HuH-7 (cell line): ENCODE measurements at regions not wholly inside any gene's neighbourhood (a gene's known extent, or its start where the extent isn't known, plus 50 kb on each side); places are given as distances from the start of the nearest gene placed in this dataset.

ENCODE experiments used
- DNase-seq: peaks from one replicate; pipeline ENCODE4 v3.0.0; 2011; ENCODE audit warnings: low spot score

DNA sequence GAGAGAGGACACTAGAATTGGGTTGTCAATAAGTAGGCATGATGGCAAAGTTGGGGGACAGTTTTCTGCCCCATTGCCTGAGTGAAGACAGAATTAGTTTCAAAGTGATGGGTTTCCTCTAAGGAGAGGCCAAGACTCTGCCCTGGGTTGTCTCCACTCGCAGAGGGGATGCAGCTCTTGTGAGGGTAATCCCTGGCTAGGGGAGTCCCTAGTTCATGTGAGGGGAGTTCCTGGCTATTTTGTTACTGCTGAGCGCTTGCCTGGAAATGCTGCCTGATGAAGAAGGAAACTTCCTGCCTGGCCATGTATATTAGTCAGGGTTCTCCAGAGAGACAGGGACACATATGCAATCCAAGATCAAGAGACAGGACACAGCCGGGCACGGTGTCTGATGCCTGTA is 501.5 kb downstream of the BCL11A start:
- DNase-seq: no peak

DNA sequence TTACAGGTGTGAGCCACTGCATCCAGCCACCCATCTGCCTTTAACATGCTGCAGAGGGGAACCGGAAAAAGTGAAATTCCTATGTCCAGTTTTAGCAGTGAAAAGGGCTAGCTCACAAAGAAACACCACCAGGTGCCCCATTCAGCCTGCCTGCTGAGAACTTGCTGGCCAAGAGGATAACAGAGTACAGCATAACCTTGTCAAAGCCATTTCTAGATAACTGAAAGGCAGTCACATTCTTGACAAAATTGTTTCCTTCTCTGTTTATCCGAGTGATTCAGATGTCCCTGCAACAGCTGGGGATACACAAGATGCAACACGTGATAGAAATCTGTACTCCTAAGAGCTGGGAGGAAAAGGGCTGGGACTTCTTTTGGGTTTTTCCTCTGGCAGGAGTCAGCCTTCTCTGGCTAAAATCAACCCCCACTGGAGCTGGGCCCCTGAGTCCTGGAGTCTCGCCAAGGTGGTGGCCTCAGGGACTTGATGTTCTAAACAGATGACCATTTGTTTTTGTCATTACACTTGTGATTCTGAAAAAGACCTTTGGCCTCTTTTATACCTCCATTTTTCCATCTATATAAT is 505.4 kb downstream of the BCL11A start:
- no peak for DNase-seq

DNA sequence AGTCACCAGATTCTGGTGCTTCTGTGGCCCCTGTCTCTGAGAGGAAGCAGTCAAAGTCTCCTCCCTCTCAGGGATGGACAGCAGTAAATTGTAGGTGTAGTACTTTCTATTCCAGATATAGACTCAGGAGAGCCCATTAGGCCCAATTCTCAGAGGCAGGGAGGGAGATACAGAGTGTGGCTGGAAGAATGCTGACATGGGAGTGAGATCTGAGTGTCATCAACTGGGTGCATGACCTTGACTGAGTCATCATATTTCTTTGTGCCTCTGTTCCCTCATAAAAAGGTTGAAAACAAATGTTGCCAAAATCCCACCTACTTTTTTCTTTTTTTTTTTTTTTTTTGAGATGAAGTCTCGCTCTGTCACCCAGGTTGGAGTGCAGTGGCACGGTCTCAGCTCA is 506.1 kb downstream of the BCL11A start:
- DNase-seq: no peak

DNA sequence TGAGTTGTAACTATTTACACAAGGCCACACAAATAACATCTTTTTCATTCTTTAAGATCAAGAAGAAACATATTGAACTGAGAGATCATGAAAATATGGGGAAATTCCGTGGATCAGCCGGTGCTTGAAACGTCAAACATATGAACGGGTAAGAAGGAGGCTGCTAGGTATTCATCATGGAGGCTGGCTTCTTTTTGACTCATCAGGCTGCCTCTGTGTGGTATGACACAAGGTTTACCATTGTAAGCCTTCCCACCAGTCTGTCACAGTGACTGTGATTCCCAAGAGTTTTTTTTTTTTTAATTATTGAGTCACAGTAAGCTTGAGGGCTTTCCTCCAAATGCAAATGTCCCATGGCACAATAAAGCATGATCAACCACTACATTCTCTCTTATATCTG is 506.9 kb downstream of the BCL11A start:
- DNase-seq: no peak

DNA sequence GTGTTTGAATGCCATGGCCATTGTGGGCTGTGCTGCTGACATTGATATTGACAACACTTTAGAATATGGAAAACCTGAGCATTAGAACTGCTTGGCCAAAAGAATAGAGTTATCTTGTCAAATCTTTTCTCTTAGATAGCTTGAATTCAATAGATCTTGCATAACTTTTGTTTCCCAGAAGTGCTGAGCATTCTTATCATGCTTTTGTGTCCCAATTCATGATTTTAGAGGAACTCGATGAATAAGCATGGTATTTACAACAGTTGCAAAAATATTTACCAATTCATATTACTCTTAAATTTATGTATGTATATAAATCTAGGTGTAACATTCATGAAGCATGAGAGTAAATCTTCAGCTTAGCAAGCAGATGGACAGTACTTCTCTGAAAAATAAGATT is 508.0 kb downstream of the BCL11A start:
- no peak for DNase-seq

DNA sequence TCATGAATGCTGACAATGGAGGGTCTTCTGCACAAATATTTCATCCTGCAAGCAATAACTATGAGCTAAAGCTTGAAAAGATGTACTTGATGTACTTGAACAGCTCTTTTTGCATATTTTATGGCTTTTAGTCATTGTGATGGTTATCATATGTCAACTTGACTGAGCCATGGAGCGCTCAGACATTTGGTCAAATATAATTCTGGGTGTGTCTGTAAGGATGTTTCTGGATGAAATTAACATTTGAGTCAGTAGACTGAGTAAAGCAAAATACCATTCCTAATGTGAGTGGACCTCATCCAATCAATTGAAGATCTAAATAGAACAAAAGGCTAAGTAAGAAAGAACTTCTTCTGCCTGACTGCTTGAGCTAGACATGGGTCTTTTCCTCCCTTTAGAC is 509.0 kb downstream of the BCL11A start:
- no peak for DNase-seq

DNA sequence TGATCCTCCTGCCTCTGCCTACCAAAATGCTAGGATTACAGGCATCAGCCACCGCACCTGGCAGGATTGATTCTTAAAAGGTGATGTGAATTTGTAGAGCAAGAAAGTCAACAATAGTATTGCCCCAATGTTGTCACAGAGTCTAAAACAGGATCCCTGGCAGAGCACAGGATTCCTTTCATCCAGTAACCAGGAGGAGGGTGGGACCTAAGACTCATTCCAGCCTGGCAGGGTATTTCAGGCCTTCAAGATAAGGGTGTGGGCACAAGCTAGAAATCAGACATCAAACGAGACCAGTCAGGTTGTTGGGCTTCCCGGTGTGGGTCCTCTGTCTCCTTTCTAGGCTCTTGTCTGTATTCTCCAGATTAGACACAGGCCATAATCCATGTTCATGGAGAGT is 511.4 kb downstream of the BCL11A start:
- DNase-seq: no peak

DNA sequence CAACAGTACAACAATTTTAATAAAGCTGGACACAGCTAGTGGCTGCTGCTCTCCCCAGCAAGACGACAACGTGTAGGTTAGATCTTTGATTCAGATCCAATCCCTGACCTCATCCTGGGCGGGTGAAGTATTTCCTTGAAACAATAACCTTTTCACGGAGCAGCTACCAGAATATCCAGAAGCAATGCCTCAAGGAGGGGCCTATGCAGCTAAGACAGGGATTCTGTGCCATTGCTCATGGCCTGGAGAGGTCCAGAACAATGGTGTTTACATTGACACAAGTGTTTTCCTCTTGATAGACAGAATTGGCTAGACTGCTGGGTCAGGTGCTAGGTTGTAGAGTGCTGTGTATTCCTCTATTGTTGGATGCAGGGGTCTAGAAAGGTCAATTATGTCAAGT is 520.1 kb downstream of the BCL11A start:
- DNase-seq: no peak

DNA sequence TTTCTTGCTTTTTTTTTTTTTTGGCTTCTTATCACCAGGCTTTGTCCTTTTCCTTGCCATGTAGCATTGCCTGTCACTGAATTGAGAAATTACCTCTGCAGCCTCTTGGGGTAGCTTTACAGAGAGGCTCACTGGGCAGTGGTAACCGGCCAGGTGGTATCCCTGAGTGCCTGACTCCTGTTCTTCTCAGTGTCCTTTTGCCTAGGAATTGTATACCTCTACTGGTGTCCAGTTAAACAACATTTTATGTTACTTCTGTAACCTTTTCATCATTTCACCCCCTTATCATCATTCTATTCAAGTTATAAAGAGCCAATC is 523.9 kb downstream of the BCL11A start:
- DNase-seq: no peak

DNA sequence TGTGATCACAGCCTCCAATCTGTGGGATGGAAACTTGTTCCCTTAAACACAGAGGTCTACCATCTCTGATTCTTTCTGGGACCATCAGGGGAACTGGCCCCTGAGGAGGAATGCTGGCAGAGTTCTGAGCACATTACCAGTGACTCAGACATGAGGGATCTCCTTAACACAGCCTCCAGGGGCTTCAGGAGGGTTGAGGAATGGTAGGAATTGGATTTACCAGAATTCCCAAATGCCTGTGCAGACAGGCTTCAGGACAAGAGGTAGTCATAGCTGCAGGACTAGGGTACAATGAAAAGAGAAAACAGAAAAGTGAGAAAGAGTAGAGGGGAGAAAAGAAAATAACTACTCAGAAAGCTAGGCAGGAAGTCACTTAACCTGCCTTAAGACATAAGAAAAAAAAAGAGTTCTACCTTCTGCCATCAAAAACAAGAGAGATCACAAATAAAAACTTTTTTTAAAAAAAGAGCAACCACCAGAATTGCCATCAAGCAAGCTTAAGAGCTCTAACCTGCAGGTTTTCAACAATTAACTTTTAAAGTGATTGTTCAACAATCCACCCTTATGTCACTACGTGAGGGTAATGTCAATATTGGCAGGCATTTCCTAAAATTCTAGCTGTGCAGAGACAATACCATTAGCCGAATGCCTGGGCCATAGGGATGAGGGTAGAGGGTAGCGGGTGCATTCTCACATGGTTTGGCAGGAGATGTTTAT is 524.4 kb downstream of the BCL11A start:
- DNase-seq: no peak

DNA sequence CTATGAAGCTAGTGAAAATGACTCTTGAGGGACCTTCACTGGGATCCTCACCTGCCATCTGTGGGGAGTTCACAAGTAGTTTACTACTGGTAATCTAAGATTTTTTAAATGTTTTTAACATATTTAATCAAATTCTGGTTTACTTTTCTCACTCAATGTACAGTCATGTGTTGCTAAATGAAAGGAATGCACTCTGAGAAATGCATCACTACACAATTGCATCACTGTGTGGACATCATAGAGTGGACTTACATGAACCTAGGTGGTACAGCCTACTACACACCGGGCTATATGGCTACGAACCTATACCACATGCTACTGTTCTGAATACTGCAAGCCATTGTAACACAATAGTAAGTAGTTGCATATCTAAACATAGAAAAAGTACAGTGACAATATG is 528.0 kb downstream of the BCL11A start:
- no peak for DNase-seq

DNA sequence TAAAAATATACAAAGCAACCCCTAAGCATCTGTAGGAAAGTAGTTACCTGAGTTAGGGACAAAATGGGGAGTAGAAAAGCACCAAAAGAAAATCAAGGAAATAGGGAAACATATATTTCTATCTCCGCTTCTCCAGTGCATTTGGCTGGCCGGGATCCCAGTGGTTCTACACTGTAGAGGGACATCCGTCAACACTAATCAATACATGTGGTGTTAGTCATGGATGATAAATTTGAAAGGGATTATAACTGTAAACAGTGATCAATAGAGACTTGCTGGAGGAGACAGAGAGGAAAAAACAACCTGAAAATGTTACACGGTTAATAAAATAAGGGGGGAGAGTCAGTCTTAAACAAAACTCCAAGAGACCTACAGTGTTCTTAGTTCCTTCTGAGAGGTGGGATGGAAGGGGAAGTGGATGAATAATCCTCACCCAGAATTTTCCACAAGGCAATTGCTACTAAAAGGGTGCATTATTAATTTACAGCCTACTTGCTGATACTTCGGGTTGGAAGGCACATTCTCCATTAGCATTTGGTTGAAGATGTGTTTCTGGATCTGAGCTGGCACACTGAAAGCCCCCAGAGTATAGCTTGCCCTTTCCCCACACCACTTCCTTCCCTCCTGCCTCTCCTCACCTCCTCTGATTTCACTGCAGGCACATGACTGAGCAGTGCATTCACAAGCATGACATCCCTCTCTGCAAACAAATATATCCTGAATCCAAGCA is 530.0 kb downstream of the BCL11A start:
- DNase-seq: no peak

DNA sequence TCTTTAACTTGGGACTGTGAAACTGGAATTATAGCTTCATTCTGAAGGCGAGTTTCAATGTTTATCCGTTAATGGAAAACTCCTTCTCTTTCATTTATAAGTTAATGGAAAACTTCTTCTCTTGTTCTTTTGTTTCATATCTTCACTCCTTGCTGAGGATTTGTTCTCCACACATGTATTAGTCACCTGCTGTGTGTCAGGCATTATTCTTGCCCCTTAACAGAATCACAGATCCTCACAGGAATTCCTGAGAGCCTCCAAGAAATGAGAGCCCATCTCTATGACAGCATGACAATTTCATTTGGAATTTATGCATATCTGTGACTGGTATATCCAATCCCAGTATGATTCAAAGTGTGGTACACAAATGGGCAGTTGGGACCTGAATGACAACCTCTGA is 545.8 kb downstream of the BCL11A start:
- DNase-seq: no peak

DNA sequence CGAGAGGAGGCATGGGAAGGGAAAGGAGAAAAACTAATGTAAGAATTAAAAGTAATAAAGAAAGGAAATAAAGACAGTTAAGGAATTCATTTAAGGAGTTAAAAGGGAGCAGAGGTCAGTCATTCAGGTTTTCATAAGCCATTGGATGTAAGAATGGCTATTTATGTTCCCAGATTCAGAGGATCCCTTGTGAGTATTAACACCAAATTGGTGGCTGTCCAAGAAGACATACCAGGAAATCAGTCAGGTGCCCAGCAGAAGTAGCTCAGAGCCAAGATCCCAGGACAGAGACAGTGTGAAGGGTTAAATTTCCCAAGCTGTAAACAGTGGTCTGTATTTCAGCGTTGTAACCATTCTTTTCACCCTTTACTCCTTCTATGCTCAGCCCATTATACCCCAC is 550.4 kb downstream of the BCL11A start:
- no peak for DNase-seq

DNA sequence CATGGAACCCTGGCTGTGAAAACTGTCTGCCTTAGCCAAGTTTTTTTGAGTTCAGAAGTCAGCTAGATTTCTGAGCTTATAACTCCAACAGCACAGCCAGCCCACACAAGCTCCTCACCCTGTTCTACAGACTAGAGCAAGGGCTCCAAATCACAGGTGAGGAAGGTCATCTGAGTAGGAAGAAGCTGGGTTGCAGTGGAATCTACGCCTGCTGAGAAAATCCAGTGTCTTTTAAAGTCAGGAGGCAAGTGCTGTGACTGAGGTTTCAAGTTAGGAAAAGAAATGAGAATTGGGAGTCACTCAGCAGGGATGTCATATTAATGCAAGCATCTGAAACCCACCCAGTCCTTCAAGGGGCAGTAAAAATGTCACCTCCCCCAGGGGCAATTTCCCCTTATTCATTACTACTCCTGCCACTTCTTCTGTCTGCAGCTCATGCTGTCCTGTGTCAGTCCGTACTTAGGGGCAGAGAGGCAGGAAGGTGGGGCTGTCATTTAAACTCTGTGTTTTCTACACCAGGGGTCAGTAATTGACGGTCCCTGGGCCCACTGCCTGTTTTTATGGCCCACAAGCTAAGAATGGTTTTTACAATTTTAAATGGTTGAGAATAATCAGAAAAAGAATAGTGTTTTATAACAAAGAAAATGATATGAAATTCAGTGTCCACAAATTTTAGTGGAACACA is 551.1 kb downstream of the BCL11A start:
- no peak for DNase-seq

DNA sequence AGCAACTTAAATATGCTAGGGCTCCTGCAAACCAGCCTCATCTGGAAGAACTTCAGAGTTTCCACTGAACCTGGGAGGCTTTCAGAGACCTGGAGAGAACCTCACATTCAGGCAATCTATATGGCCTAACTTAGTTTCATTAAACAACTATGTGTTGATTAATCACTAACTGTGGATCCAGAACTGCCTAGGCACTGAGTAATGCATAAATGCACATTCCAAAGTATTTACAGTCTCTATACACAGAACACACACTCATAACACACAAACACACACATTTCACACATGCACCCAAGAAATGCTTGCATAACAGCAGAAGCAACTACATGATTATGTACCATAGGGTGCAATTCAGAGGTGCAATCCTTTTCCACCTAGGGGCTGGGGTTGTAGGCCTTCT is 552.8 kb downstream of the BCL11A start:
- DNase-seq: no peak

DNA sequence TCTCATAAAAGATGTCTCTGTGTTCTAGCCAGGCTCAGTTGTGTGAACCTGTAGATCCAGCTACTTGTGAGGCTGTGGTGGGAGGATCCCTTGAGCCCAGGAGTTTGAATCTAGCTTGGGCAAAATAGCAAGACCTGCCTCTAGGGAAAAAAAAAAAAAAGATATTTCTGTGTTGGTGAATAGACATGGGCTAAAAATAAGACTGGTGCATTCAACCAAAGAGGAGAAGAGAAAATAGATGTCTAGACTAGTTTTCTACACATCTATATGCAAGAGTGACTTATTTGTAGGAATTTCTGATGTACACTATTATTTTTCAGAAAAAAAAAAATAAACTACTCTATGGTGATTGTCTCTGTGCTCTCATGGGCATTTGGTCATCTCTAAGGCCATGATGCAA is 555.1 kb downstream of the BCL11A start:
- DNase-seq: no peak

DNA sequence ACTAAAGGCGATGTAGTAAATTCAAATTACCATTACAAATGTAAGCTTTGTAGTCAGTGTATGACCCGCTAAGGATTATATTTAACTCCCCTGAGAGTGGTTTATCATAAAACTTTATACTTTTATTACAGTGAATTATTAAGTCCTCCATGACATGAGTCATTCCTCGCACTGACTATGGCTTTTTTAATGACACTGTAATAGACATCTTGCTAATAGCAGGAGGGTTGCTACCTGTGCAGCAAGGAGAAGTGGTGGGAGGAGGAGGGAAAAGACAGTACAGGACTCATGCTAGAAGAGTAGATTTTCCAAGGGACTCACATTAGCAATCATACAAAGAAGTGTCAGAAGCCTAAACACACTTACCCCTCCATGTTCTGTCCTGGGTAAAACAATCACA is 556.1 kb downstream of the BCL11A start:
- DNase-seq: no peak

DNA sequence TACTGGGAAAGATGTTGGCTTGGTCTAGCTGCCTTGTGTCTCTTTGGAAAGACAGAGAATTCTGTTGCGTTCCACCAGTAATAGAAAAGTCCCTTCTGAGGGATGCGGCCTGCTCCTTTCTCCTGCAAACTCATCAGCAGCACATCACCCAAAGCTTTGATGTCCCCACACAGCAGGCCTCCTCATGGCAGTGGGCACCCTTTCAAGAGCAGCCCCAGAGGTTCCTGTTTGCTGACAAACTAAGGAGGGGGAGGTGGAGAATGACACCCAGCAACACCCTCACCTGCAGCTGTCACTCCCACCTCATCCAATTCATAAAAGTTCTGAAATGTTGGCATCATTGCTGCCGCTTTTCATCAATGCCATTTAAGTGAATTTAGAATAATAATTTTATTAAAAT is 556.6 kb downstream of the BCL11A start:
- DNase-seq: no peak

DNA sequence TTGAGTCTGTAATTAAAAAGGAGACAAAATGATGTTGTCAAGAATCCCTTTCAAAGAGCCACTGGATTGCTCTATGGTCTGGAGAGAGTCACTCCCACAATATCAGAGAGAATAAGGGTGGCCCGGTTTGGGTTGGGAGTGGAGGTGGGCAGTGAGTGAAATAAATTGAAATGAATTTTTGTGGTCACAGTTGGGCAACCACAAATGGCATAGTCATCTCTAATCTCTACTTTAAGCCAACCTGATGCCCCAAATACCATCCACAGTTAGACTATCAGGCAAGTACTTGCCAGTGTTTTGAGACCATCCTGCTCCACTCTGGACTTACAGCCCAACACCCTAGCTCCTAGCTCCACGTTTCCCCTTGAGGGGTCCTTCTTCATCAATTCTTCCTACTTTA is 559.7 kb downstream of the BCL11A start:
- DNase-seq: no peak

DNA sequence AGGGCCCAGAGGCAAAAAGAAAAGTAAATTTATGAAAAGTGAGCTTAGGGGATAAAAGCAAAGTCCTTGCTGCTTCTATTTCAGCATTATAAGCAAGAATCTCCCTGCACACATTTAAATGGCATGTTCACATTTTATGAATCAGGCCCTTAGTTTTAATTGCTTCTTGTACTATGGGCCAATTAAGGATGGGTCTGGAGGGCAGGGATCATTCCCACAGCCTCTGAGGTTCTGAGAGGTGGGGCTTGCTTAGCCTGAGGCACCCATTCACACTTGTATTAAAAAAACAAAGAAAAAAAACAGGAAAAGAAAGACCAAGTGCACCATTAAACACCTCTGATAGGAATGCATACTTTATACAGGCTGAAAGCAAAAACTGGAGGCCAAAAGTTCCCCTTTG is 565.1 kb downstream of the BCL11A start:
- no peak for DNase-seq

DNA sequence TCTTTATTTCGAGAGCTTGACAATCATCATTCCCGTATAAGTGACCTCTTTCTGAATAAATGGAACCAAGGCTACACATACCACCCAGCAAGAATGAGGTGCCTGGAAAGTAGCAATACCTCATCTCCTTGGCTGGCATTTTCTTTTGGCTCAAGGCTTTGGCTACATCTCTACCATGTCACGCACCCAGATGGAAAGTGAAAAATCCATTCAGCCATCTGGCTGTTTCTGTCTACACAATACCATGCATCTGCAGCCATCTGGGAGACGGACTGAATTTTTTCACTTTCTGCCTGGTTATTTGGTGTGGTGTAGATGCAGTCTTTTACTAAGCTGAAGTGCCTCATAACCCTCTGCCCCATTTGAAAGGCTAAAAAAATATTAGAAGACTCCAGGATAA is 566.9 kb downstream of the BCL11A start:
- no peak for DNase-seq

DNA sequence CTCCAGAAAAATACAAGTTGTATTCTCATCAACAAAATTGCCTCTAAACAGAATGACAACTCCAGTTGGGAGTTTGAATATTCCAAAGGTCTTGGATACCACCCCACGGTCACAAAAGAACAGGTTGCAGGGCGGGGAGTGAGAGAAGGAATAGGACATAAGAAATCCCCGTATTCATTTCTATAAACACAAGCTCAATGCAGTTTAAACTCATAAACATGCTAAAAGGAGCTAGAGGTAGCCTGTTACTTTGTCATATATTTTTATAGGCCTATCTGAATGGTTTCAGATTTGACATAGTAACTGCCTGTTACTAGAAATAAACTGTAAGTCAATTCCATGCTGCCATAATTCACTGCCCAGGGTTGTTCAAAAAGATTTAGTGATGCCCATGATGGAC is 567.5 kb downstream of the BCL11A start:
- no peak for DNase-seq
